GM19023 (cell line): ENCODE measurements at regions not wholly inside any gene's neighbourhood (a gene's known extent, or its start where the extent isn't known, plus 50 kb on each side); places are given as distances from the start of the nearest gene placed in this dataset.

Experiments
- ATAC-seq: cut with Tn5 transposase; IDR thresholded peaks from one replicate; pipeline ENCODE4 v1.9.1; 2021; ENCODE audit warnings: mild to moderate bottlenecking, moderate library complexity; ENCODE audit not compliant: unreplicated experiment

- ATAC-seq, result no peak
Observed at GRCh38 chr13:25044071-25044470, 51.9 kb upstream of the PABPC3 start.
